MM.1S (cell line): ENCODE measurements at regions not wholly inside any gene's neighbourhood (a gene's known extent, or its start where the extent isn't known, plus 50 kb on each side); places are given as distances from the start of the nearest gene placed in this dataset.

Experiments
- DNase-seq: peaks from one replicate; pipeline ENCODE4 v3.0.0-alpha.2; 2015
- H2AFZ ChIP-seq: fragments of 300-600 bp; sonication (generic); 2 replicates; pipeline ENCODE4 v1.6.0; 2016; ENCODE audit warnings: antibody characterized with exemption, low read length
- H3F3A ChIP-seq: fragments of 300-600 bp; sonication (generic); 2 replicates; pipeline ENCODE4 v1.6.1; 2016; ENCODE audit warnings: mild to moderate bottlenecking, antibody characterized with exemption, low read length, moderate library complexity, mixed read lengths; ENCODE audit not compliant: insufficient read depth
- H3K27ac ChIP-seq: fragments of 300-600 bp; sonication (generic); 2 replicates; pipeline ENCODE4 v1.5.1; 2016; ENCODE audit warnings: mild to moderate bottlenecking, low read length
- H3K27me3 ChIP-seq: fragments of 300-600 bp; sonication (generic); replicated peaks from 2 replicates; pipeline ENCODE4 v1.6.0; 2016; ENCODE audit warnings: low read length; ENCODE audit not compliant: insufficient read depth
- H3K36me3 ChIP-seq: fragments of 300-600 bp; sonication (generic); replicated peaks from 2 replicates; pipeline ENCODE4 v1.6.1; 2016; ENCODE audit warnings: mild to moderate bottlenecking, low read length, mixed read lengths; ENCODE audit not compliant: insufficient read depth
- H3K4me1 ChIP-seq: fragments of 300-600 bp; sonication (generic); 2 replicates; pipeline ENCODE4 v1.6.1; 2016; ENCODE audit warnings: low read length, mixed read lengths
- H3K4me2 ChIP-seq: fragments of 300-600 bp; sonication (generic); 2 replicates; pipeline ENCODE4 v1.6.0; 2016; ENCODE audit warnings: low read depth, low read length
- H3K4me3 ChIP-seq: fragments of 300-600 bp; sonication (generic); 2 replicates; pipeline ENCODE4 v1.5.1; 2016; ENCODE audit warnings: low read length, mixed read lengths
- H3K79me2 ChIP-seq: fragments of 300-600 bp; sonication (generic); 2 replicates; pipeline ENCODE4 v1.6.1; 2016; ENCODE audit warnings: mixed run types, low read length, mixed read lengths
- H3K9ac ChIP-seq: fragments of 300-600 bp; sonication (generic); 2 replicates; pipeline ENCODE4 v1.6.1; 2016; ENCODE audit warnings: low read length, mixed read lengths
- H3K9me2 ChIP-seq: fragments of 300-600 bp; sonication (generic); replicated peaks from 2 replicates; pipeline ENCODE4 v1.6.1; 2016; ENCODE audit warnings: mild to moderate bottlenecking, low read length, mixed read lengths; ENCODE audit not compliant: insufficient read depth
- H3K9me3 ChIP-seq: fragments of 300-600 bp; sonication (generic); replicated peaks from 2 replicates; pipeline ENCODE4 v1.6.1; 2016; ENCODE audit warnings: mild to moderate bottlenecking, low read length, mixed read lengths; ENCODE audit not compliant: insufficient read depth
- H4K20me1 ChIP-seq: fragments of 300-600 bp; sonication (generic); 2 replicates; pipeline ENCODE4 v1.6.1; 2016; ENCODE audit warnings: mild to moderate bottlenecking, low read length, moderate library complexity, mixed read lengths; ENCODE audit not compliant: insufficient read depth
- CTCF ChIP-seq: fragments of 300-600 bp; sonication (generic); IDR thresholded peaks from 2 replicates; pipeline ENCODE4 v1.5.1; 2016; ENCODE audit warnings: antibody characterized with exemption, low read length, mixed read lengths
- EZH2 ChIP-seq: fragments of 300-600 bp; sonication (generic); optimal IDR thresholded peaks from 2 replicates; pipeline ENCODE3; 2017; ENCODE audit warnings: low read depth, mild to moderate bottlenecking, antibody characterized with exemption, low read length, mixed read lengths
- EZH2phosphoT487 ChIP-seq: fragments of 300-600 bp; sonication (generic); IDR thresholded peaks from 2 replicates; pipeline ENCODE4 v1.6.1; 2018; ENCODE audit warnings: antibody characterized with exemption, low read length

GRCh38 chr14:106346534-106347290, 820.3 kb downstream of the TMEM121 start:
- H3K4me2 ChIP-seq, result peak overlapping the region; percentile 22; the same call in 1 of the 2 replicates
- H3F3A ChIP-seq, result no peaks in the 10 kb centered on the region; the same call in 1 of the 2 replicates
- H3K4me3 ChIP-seq, result no peak overlapping the region
- no peak overlapping the region for H3K9ac ChIP-seq
- H3K27ac ChIP-seq, result no peak overlapping the region
- TF ChIP-seq CTCF (no peak), EZH2 (no peak)
- H3K27me3 ChIP-seq, result no peaks in the 10 kb centered on the region
- H3K79me2 ChIP-seq, result peaks cover 33% of the 10 kb centered on the region
- no peaks in the 10 kb centered on the region for H3K36me3 ChIP-seq
- no peaks in the 10 kb centered on the region for H3K9me3 ChIP-seq
- no peaks in the 10 kb centered on the region for H4K20me1 ChIP-seq
- no peaks in the 10 kb centered on the region for H3K9me2 ChIP-seq
- H2AFZ ChIP-seq, result no peak overlapping the region
- H3K4me1 ChIP-seq, result peaks cover 21% of the 10 kb centered on the region; the same call in 1 of the 2 replicates
- DNase-seq, result no peak

- no peak for TF ChIP-seq CTCF
- no peak for TF ChIP-seq EZH2phosphoT487
- no peak for TF ChIP-seq EZH2
- Histone ChIP-seq H3K9me2 (no peaks in the 10 kb centered on the region), H3K27ac (no peak overlapping the region), H4K20me1 (no peaks in the 10 kb centered on the region), H3K4me2 (peak overlapping the region; percentile 22; the same call in 1 of the 2 replicates), H2AFZ (no peak overlapping the region), H3F3A (no peaks in the 10 kb centered on the region; the same call in 1 of the 2 replicates), H3K27me3 (no peaks in the 10 kb centered on the region), H3K4me3 (no peak overlapping the region), H3K9me3 (no peaks in the 10 kb centered on the region), H3K4me1 (peaks cover 21% of the 10 kb centered on the region; the same call in 1 of the 2 replicates), H3K36me3 (no peaks in the 10 kb centered on the region), H3K79me2 (peaks cover 33% of the 10 kb centered on the region), H3K9ac (no peak overlapping the region)
- DNase-seq, result peak; percentile 34
Measured at GRCh38 chr14:106347291-106347778, 821.0 kb downstream of the TMEM121 start.

GRCh38 chr14:106347890-106348755, 821.7 kb downstream of the TMEM121 start:
- no peak for DNase-seq
- H3K4me2 ChIP-seq, result peak overlapping the region; percentile 47
- H3K4me1 ChIP-seq, result peaks cover 21% of the 10 kb centered on the region; the same call in 1 of the 2 replicates
- no peak overlapping the region for H3K9ac ChIP-seq
- no peak overlapping the region; the same call in 1 of the 2 replicates for H3K4me3 ChIP-seq
- H4K20me1 ChIP-seq, result no peaks in the 10 kb centered on the region
- H3K9me2 ChIP-seq, result no peaks in the 10 kb centered on the region
- H3F3A ChIP-seq, result no peaks in the 10 kb centered on the region; the same call in 1 of the 2 replicates
- H3K79me2 ChIP-seq, result peaks cover 33% of the 10 kb centered on the region
- no peak overlapping the region for H3K27ac ChIP-seq
- H3K27me3 ChIP-seq, result no peaks in the 10 kb centered on the region
- no peaks in the 10 kb centered on the region for H3K36me3 ChIP-seq
- no peaks in the 10 kb centered on the region for H3K9me3 ChIP-seq
- TF ChIP-seq CTCF, result no peak
- TF ChIP-seq EZH2, result no peak
- TF ChIP-seq EZH2phosphoT487, result no peak
- no peak overlapping the region for H2AFZ ChIP-seq
